Lung (tissue), 11 donors: ENCODE measurements at regions not wholly inside any gene's neighbourhood (a gene's known extent, or its start where the extent isn't known, plus 50 kb on each side); places are given as distances from the start of the nearest gene placed in this dataset.

Experiments
- ATAC-seq: fragments of 200-7000 bp; cut with Tn5 transposase; one replicate; pipeline ENCODE4 v1.9.1; 2020; ENCODE audit warnings: moderate number of reproducible peaks; ENCODE audit not compliant: insufficient read depth, low FRiP score
- DNase-seq, 3 donors: peaks; one replicate each; pipeline ENCODE4 v3.0.0-alpha.2; 2013 to 2017
- H3K27ac ChIP-seq, 2 donors: one replicate each; pipeline ENCODE4 v1.5.1; 2013; ENCODE audit warnings: mild to moderate bottlenecking in 2 of 2, moderate library complexity in 2 of 2, control low read depth in 1 of 2, inconsistent platforms in 1 of 2, low read depth in 1 of 2, low read length in 1 of 2
- H3K27me3 ChIP-seq, 3 donors: one replicate each; pipeline ENCODE4 v1.5.1; 2013; ENCODE audit warnings: low read length in 2 of 3; ENCODE audit not compliant: control insufficient read depth in 3 of 3, insufficient read depth in 3 of 3
- H3K36me3 ChIP-seq, 4 donors: one replicate each; pipeline ENCODE4 v1.5.1; 2013; ENCODE audit warnings: low read length in 4 of 4, mild to moderate bottlenecking in 1 of 4, moderate library complexity in 1 of 4; ENCODE audit not compliant: control insufficient read depth in 4 of 4, insufficient read depth in 4 of 4
- H3K4me1 ChIP-seq, 5 donors: one replicate each; pipeline ENCODE4 v1.5.1; 2013; ENCODE audit warnings: low read length in 5 of 5, mild to moderate bottlenecking in 2 of 5, moderate library complexity in 1 of 5; ENCODE audit not compliant: control insufficient read depth in 5 of 5, insufficient read depth in 5 of 5
- H3K4me3 ChIP-seq: one replicate; pipeline ENCODE4 v1.5.1; 2013; ENCODE audit warnings: mild to moderate bottlenecking, control low read depth, moderate library complexity
- H3K9ac ChIP-seq, 2 donors: one replicate each; pipeline ENCODE4 v1.5.1; 2013; ENCODE audit warnings: low read length in 2 of 2, control low read depth in 1 of 2; ENCODE audit not compliant: insufficient read depth in 1 of 2
- H3K9me3 ChIP-seq, 4 donors: one replicate each; pipeline ENCODE4 v1.5.1; 2013; ENCODE audit warnings: low read length in 3 of 4, mild to moderate bottlenecking in 1 of 4, moderate library complexity in 1 of 4; ENCODE audit not compliant: control insufficient read depth in 4 of 4, insufficient read depth in 3 of 4
- WGBS, 2 donors: extraction: QIAGEN DNeasy Blood & Tissue Kit; methylation state at CpG; one replicate each; pipeline ENCODE4 v1.1.7; 2013; 5-methylcytosine and 5-hydroxymethylcytosine counted together
- TF ChIP-seq, protein P1 (sequence below): IDR thresholded peaks from 2 replicates; pipeline ENCODE4 v1.5.1; 2012; ENCODE audit warnings: mild to moderate bottlenecking; ENCODE audit errors: control extremely low read depth, extremely low read depth
- donor health status: control.
- donor health status: control.
- donor health status: Bipolar disorder and iron deficiency.
- donor health status: healthy.
- donor health status: DM: yes; HTN: yes; CAD: no.

DNA sequence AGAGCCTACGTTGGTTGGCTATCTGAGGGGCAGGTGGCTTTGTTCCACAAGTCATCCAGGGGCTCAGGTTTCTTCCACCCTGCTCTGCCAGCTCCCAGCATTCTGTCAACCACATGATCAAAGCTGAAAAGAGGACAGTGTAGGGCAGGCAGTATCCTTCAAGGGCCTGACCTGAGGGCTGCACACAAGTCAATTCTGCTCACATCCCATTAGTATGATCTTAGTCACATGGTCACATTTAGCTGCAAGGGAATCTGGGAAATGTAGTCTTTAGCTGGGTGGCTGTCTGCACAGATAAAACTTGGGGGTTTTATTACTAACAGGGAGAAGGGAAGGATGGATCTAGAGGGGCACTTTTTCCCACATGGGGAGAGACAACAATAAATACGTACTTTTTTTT, 97.3 kb downstream of the SALL1 start:
- Histone ChIP-seq H3K36me3 (no peaks in the 10 kb centered on the region), H3K4me1 (no peaks in the 10 kb centered on the region), H3K27ac (no peak overlapping the region), H3K9me3 (peaks cover 0 to 6% (median 0%) of the 10 kb centered on the region in 4 donors), H3K27me3 (peaks cover 0 to 3% (median 0%) of the 10 kb centered on the region in 3 donors), H3K4me3 (no peak overlapping the region), H3K9ac (no peak overlapping the region)
- TF ChIP-seq, protein P1, sequence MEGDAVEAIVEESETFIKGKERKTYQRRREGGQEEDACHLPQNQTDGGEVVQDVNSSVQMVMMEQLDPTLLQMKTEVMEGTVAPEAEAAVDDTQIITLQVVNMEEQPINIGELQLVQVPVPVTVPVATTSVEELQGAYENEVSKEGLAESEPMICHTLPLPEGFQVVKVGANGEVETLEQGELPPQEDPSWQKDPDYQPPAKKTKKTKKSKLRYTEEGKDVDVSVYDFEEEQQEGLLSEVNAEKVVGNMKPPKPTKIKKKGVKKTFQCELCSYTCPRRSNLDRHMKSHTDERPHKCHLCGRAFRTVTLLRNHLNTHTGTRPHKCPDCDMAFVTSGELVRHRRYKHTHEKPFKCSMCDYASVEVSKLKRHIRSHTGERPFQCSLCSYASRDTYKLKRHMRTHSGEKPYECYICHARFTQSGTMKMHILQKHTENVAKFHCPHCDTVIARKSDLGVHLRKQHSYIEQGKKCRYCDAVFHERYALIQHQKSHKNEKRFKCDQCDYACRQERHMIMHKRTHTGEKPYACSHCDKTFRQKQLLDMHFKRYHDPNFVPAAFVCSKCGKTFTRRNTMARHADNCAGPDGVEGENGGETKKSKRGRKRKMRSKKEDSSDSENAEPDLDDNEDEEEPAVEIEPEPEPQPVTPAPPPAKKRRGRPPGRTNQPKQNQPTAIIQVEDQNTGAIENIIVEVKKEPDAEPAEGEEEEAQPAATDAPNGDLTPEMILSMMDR = no peak
- ATAC-seq (no peak), DNase-seq (no peak)
- WGBS, 2 donors = 70 to 78% methylated on average over 2 of the region's 2 CpGs

DNA sequence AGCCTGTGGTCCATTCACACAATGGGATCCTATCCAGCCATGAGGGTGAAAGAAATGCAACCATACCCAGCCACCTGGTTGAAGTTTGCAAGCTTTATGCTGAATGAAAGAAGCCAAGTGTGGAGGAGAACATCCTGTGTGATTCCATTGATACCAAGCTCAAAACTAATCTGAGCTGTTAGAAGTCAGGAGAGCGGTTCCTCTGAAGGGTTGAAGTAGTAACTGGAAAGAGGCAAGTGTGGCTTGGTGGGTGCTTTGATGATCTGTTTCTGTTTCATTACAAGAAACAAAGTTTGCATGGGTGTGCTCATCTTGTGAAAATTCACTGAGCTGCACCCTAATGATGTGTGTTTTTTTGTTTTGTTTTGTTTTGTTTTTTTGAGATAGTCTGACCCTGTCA, 99.4 kb downstream of the SALL1 start:
- WGBS, 2 donors = 88 to 92% methylated on average over 1 of the region's 1 CpG
- H3K4me1 ChIP-seq = no peaks in the 10 kb centered on the region
- TF ChIP-seq, protein P1 = no peak
- no peak overlapping the region for H3K4me3 ChIP-seq
- H3K27me3 ChIP-seq = no peaks in the 10 kb centered on the region
- H3K9ac ChIP-seq = no peak overlapping the region
- DNase-seq (no peak), ATAC-seq (no peak)
- peaks cover 0 to 5% (median 0%) of the 10 kb centered on the region in 4 donors for H3K9me3 ChIP-seq
- no peaks in the 10 kb centered on the region for H3K36me3 ChIP-seq
- no peak overlapping the region for H3K27ac ChIP-seq

DNA sequence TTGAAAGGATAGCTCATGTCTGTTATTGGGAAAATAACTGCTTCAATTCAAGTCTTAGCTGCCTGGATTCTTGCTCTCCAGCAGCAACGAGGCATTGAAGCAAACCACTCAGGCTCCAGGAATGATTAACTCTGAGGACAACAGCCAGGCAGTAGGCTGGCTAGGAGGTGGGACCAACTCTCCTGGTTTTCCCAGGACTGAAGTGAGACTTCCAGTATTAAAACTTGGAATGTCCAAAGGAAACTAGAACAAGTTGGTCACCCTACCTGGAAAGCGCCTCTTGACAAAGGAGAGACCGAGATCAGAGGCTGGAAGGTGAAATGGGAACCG, 100.7 kb downstream of the SALL1 start:
- Histone ChIP-seq H3K4me1 (no peaks in the 10 kb centered on the region), H3K4me3 (no peak overlapping the region), H3K27ac (no peak overlapping the region), H3K9ac (no peak overlapping the region), H3K9me3 (peaks cover 0 to 5% (median 0%) of the 10 kb centered on the region in 4 donors), H3K36me3 (no peaks in the 10 kb centered on the region), H3K27me3 (no peaks in the 10 kb centered on the region)
- TF ChIP-seq, protein P1 = no peak
- WGBS, 2 donors = 65 to 80% methylated on average over 4 of the region's 4 CpGs
- ATAC-seq (no peak), DNase-seq (peak; percentile 29 to 67 (median 51))

DNA sequence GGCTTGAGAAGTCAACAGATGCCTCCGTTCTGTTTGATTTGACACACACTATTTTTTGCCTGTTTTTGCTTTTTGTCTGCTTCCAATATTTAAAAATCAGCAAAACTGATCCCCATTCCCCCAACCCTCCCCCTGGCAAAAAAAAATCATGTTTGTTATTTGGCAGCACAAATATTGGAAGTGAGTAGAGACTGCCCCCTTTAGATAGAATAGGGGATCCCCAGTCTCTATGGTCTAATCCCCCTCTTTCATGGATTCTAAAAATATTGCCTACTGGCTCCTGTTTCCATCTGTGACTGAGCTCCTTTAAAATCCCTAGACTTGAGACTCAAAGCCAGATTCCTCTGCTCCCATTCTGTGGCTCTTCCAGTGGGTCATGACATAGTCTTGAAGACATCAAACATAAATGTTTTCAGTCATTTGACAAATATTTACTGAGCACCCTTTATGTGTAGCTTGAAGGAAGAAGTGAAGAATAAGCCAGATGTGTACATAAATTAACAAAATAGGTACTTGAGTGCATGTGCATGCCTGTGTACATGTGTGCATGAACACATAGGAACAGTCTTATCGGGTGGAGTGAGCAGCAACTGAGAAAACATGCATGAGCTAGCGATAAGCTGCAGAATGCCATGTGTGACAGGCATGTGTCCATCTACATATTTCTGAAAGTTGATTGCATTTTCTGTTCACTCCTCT, 101.2 kb downstream of the SALL1 start:
- 78 to 87% methylated on average over 3 of the region's 3 CpGs for WGBS, 2 donors
- TF ChIP-seq, protein P1 = no peak
- Histone ChIP-seq H3K27me3 (no peaks in the 10 kb centered on the region), H3K27ac (no peak overlapping the region), H3K4me3 (no peak overlapping the region), H3K36me3 (no peaks in the 10 kb centered on the region), H3K4me1 (no peaks in the 10 kb centered on the region), H3K9me3 (peaks cover 0 to 6% (median 0%) of the 10 kb centered on the region in 4 donors), H3K9ac (no peak overlapping the region)
- no peak for DNase-seq
- ATAC-seq = no peak
